ENCODE measurements at regions not wholly inside any gene's neighbourhood (a gene's known extent, or its start where the extent isn't known, plus 50 kb on each side); places are given as distances from the start of the nearest gene placed in this dataset.

DNA sequence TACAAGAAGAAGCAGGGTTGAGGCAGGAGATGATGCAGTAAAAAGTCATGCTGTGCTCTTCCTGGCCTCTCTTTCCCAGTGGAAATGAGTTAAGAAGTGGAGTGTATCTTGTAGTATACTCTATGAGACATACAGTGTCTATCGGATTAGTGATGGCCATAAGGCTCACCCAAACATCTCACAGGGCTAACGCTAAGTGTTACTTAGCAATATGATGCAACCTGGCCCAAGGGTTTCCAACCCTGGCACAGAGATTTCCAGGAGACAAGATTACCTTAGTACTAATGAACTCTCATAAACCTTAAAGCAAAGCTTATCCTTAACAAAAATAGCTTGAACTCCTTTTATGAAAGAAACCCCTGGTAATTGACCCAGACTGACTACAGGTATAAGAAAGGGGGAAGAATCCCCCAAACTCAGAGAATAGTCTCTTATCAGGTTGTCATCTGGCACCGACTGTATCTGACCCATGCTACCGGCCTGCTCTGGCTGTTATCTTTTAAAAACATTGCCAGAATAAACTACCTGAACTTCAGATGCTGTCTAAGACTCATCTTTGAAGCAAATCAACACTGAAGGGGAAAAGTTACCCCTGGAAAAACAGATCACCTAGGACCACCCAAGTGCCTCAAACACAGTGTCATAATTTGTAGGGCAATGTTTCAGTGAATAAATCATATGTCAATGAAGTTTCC, 1002.0 kb downstream of the REEP3 start:
- TF ChIP-seq POLR2A (IDR thresholded peaks at IDR 0.05) (no peak), POLR2AphosphoS5 (IDR thresholded peaks at IDR 0.05) (no peak), EP300 (IDR thresholded peaks at IDR 0.05) (no peak)
- TF ChIP-seq, protein P1, sequence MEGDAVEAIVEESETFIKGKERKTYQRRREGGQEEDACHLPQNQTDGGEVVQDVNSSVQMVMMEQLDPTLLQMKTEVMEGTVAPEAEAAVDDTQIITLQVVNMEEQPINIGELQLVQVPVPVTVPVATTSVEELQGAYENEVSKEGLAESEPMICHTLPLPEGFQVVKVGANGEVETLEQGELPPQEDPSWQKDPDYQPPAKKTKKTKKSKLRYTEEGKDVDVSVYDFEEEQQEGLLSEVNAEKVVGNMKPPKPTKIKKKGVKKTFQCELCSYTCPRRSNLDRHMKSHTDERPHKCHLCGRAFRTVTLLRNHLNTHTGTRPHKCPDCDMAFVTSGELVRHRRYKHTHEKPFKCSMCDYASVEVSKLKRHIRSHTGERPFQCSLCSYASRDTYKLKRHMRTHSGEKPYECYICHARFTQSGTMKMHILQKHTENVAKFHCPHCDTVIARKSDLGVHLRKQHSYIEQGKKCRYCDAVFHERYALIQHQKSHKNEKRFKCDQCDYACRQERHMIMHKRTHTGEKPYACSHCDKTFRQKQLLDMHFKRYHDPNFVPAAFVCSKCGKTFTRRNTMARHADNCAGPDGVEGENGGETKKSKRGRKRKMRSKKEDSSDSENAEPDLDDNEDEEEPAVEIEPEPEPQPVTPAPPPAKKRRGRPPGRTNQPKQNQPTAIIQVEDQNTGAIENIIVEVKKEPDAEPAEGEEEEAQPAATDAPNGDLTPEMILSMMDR (IDR thresholded peaks at IDR 0.05), result no peak
- WGBS, 2 donors, result 72 to 86% methylated on average over 4 of the region's 4 CpGs

DNA sequence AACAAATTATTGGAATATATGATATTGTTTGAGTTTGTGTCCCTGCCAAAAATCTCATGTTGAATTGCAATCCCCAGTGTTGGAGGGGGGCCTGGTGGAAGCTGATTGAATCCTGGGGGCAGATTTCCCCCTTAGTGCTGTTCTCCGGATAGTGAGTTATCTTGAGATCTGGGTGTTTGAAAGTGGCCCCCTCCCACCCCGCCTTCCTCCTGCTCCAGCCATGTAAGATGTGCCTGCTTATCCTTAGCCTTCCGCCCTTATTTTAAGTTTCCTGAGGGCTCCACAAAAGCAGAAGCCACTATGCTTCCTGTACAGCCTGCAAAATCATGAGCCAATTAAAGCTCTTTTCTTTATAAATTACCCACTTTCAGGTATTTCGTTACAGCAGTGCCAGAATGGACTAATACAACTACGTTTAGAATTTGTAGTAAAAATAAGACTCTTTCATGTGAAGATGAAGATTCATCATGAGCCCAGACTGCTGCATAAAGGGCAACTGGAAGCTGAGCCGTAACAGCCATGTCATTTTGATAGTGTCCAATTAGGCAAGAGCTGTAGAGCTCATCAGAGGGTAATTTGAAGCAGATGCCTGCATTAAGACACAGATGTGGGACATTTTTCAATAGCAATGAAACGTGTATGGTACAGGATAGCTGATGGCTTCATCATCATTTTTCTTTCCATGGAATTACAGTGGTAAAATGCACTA, 1007.2 kb downstream of the REEP3 start:
- 77 to 79% methylated on average over 7 of the region's 7 CpGs for WGBS, 2 donors
- DNase-seq, result no peak
- Histone ChIP-seq H3K4me3 (no peak overlapping the region), H3K36me3 (no peaks in the 10 kb centered on the region), H3K9me3 (no peaks in the 10 kb centered on the region), H3K27me3 (no peaks in the 10 kb centered on the region), H3K4me1 (no peaks in the 10 kb centered on the region), H3K27ac (no peak overlapping the region)
- TF ChIP-seq, protein P1 (IDR thresholded peaks at IDR 0.05), result no peak
- intact Hi-C loops (cut with DNase I), result no loop called here

More for the DNA sequence above, 1002.0 kb downstream of the REEP3 start:
- no peaks in the 10 kb centered on the region for H3K36me3 ChIP-seq
- DNase-seq, result no peak
- H3K9me3 ChIP-seq, result no peaks in the 10 kb centered on the region
- no peak overlapping the region for H3K27ac ChIP-seq
- H3K4me1 ChIP-seq, result no peaks in the 10 kb centered on the region
- no peak overlapping the region for H3K4me3 ChIP-seq
- no peaks in the 10 kb centered on the region for H3K27me3 ChIP-seq
- intact Hi-C loops (cut with DNase I), result no loop called here

DNA sequence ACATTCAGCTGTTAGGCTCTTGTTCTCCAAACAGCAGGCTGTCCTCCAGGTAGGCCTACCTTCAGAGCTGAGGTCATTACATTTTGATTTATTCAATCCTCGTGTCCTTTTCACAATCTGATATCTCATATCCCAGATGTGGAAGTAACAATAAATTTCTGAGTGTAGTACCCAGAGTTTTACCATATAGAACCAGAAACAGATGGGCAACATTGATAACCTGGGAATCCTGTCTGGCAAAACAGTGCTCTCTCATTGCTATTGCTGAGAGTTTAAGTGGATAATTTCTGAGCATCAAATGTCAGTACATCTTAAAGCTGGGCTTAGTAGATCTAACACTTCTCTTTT, 1007.8 kb downstream of the REEP3 start:
- H3K4me1 ChIP-seq, result no peaks in the 10 kb centered on the region
- no peak for TF ChIP-seq POLR2AphosphoS5 (IDR thresholded peaks at IDR 0.05)
- no peak for TF ChIP-seq EP300 (IDR thresholded peaks at IDR 0.05)
- TF ChIP-seq, protein P1 (IDR thresholded peaks at IDR 0.05), result no peak
- no peak for TF ChIP-seq POLR2A (IDR thresholded peaks at IDR 0.05)
- H3K36me3 ChIP-seq, result no peaks in the 10 kb centered on the region
- no peaks in the 10 kb centered on the region for H3K9me3 ChIP-seq
- 53 to 57% methylated on average over 1 of the region's 1 CpG for WGBS, 2 donors
- H3K27ac ChIP-seq, result no peak overlapping the region
- DNase-seq, result no peak
- intact Hi-C loops (cut with DNase I), result no loop called here
- H3K27me3 ChIP-seq, result no peaks in the 10 kb centered on the region
- H3K4me3 ChIP-seq, result no peak overlapping the region

DNA sequence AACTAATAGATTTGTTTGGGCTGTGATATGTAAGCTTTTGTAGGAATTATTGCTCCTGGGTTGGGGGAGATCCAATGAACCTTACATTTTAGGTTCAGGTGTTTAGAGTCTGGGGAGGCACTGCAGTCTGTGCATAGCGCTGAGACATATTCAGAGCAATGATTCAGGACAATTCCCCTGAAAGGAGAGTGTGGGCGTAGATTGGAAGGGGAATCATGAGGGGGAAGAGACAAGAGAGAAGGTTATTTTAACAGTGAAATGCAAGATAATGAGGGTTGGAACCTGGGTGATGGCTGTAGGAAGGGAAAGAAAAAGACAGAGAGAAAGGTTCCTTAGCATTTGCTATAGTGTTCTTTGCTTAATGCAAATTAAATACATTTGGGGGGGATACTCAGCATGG, 1013.4 kb downstream of the REEP3 start:
- intact Hi-C loops (cut with DNase I), result no loop called here
- 92 to 94% methylated on average over 2 of the region's 2 CpGs for WGBS, 2 donors

More for the DNA sequence above, 1013.4 kb downstream of the REEP3 start:
- H3K27me3 ChIP-seq, result no peaks in the 10 kb centered on the region
- H3K4me3 ChIP-seq, result no peak overlapping the region
- TF ChIP-seq POLR2A (IDR thresholded peaks at IDR 0.05) (no peak), EP300 (IDR thresholded peaks at IDR 0.05) (no peak), POLR2AphosphoS5 (IDR thresholded peaks at IDR 0.05) (no peak)
- TF ChIP-seq, protein P1 (IDR thresholded peaks at IDR 0.05), result no peak
- no peak overlapping the region for H3K27ac ChIP-seq
- DNase-seq, result no peak
- no peaks in the 10 kb centered on the region for H3K4me1 ChIP-seq
- no peaks in the 10 kb centered on the region for H3K9me3 ChIP-seq
- H3K36me3 ChIP-seq, result no peaks in the 10 kb centered on the region
